Right lobe of liver (tissue), 6 donors: ENCODE measurements at regions not wholly inside any gene's neighbourhood (a gene's known extent, or its start where the extent isn't known, plus 50 kb on each side); places are given as distances from the start of the nearest gene placed in this dataset.

Experiments
- ATAC-seq, 4 donors: fragments of 200-7000 bp; cut with Tn5 transposase; one replicate each; pipeline ENCODE4 v1.9.1; 2020; ENCODE audit warnings: mild to moderate bottlenecking in 4 of 4, moderate library complexity in 4 of 4
- DNase-seq, 3 donors: peaks; one replicate each; pipeline ENCODE4 v3.0.0-alpha.2; 2020
- H3K27ac ChIP-seq, 3 donors: fragments of 200-600 bp; one replicate each; pipeline ENCODE4 v1.8.0; 2022
- H3K27me3 ChIP-seq, 2 donors: fragments of 200-600 bp; one replicate each; pipeline ENCODE4 v1.8.0; 2022
- H3K36me3 ChIP-seq, 4 donors: fragments of 200-600 bp; sonication (generic) in 1 of 4; one replicate each; pipeline versions ENCODE4 v1.5.1 to v1.8.0; 2017 to 2022; ENCODE audit warnings: control low read depth in 1 of 4
- H3K4me1 ChIP-seq, 4 donors: fragments of 200-600 bp; sonication (generic) in 1 of 4; one replicate each; pipeline versions ENCODE4 v1.5.1 to v1.8.0; 2017 to 2022; ENCODE audit warnings: control low read depth in 1 of 4
- H3K4me3 ChIP-seq, 3 donors: fragments of 200-600 bp; one replicate each; pipeline ENCODE4 v1.8.0; 2022
- H3K9me3 ChIP-seq, 4 donors: fragments of 200-600 bp; sonication (generic) in 1 of 4; one replicate each; pipeline versions ENCODE4 v1.5.1 to v1.8.0; 2017 to 2022; ENCODE audit warnings: control low read depth in 1 of 4
- CTCF ChIP-seq, 4 donors: fragments of 200-600 bp in 3 of 4; fragments of 450-650 bp in 1 of 4; IDR thresholded peaks; one replicate each; pipeline versions ENCODE4 v1.5.1 to v1.8.0; 2016 to 2022; ENCODE audit warnings: antibody characterized with exemption in 4 of 4, mild to moderate bottlenecking in 2 of 4
- POLR2A ChIP-seq: fragments of 450-650 bp; IDR thresholded peaks from one replicate; pipeline ENCODE4 v1.6.1; 2017; ENCODE audit warnings: antibody characterized with exemption, mild to moderate bottlenecking
- WGBS: methylation state at CpG from one replicate; pipeline ENCODE4 v1.1.6; 2018; ENCODE audit warnings: low coverage, low lambda C conversion rate; ENCODE audit not compliant: insufficient coverage; ENCODE audit errors: missing lambda C conversion rate; 5-methylcytosine and 5-hydroxymethylcytosine counted together
- intact Hi-C, 2 donors: fragments of 100-400 bp; cut with DNase I; formaldehyde crosslinking; loops; one replicate each; pipeline versions ENCODE4 v1.11.2 to v1.14.1; 2022
- donor health status: DM: no; HTN: yes; CAD: no.
- donor health status: DM: no; HTN: no; CAD: no.
- donor health status: DM: no; HTN: no; CAD: no.
- donor health status: DM: no; HTN: yes; CAD: no.
- donor health status: DM: no; HTN: yes; CAD: no.

DNA sequence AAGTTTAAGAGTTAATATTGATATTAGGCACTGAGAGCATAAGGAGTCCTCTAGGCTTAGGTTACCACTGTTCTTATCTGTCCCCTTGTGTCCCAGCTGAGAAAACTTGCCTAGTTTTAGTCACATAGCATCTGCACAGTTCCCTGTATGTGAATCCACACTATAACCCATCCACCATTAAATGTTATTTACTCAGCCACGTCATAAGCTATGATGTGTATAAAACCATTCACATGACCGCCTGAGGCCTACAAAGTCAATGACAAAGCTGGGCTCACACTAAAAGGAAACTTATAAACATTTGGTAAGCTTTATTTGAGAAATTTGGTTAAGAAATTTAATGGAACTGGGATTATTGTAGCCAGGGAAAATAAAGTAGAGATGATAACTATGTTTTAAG is 59.2 kb upstream of the TFAP2D start:
- TF ChIP-seq CTCF (IDR thresholded peaks at IDR 0.05) (no peak), POLR2A (no peak)
- Histone ChIP-seq H3K36me3 (no peaks in the 10 kb centered on the region), H3K4me1 (no peaks in the 10 kb centered on the region), H3K9me3 (peaks cover 0 to 5% (median 0%) of the 10 kb centered on the region in 4 donors), H3K27ac (no peak overlapping the region), H3K4me3 (no peak overlapping the region), H3K27me3 (no peaks in the 10 kb centered on the region)
- ATAC-seq = no peak
- 52% methylated on average over 2 of the region's 2 CpGs for WGBS
- intact Hi-C loops = no loop called here
- DNase-seq = no peak

DNA sequence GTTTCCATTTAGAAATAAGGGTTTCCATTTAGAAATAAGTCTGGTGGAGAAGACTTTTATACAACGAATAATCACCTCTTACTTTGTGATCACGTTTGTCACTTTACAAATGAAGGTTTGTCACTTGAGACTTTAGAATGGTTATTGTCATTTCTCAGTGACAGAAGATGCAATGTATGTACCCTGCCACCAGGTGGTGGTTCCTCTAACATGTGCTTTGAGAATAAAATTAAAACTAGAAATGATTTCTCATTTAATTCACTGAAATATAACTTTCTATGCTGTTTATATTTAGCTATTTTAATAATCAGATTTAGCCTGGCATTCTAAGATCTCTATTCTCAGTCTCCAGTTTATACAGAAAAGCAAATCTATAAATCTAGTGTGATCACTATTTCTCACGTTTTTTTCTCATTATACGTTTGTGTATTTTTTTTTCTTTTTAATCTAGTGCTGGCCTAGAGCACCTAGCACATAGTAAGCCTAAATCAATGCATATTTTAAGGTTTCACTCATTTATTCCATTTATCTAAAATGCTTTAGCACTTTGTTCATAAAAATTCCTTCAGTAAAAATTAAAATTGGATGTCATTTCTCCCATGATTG is 57.4 kb upstream of the TFAP2D start:
- Histone ChIP-seq H3K27me3 (no peaks in the 10 kb centered on the region), H3K36me3 (no peaks in the 10 kb centered on the region), H3K9me3 (no peaks in the 10 kb centered on the region), H3K27ac (no peak overlapping the region), H3K4me3 (no peak overlapping the region), H3K4me1 (no peaks in the 10 kb centered on the region)
- intact Hi-C loops = no loop called here
- DNase-seq (no peak), ATAC-seq (peak; percentile 45 to 65 (median 56))
- WGBS = 17% methylated on average over 4 of the region's 4 CpGs
- TF ChIP-seq CTCF (IDR thresholded peaks at IDR 0.05) (peak; percentile 41 to 66 (median 60)), POLR2A (no peak)

DNA sequence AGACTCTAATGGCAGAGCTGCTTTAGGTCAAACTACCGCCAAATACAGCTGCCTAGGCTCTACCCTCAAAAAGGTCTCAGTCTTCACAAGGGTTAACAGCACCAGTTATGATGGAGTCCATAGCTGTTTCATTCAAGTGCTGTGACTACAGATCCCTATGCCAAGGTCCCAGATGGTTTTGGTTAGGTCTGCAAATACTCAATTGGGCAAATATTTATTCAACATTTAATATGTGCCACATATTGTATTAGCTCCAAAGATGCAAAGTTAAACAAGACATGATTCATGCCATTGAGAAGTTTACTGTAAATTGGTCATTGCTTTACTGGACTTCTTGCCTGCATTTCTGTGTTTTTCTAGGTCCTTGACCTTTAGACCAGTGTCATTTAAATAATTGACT is 55.8 kb upstream of the TFAP2D start:
- Histone ChIP-seq H3K4me1 (no peaks in the 10 kb centered on the region), H3K36me3 (no peaks in the 10 kb centered on the region), H3K9me3 (no peaks in the 10 kb centered on the region), H3K27me3 (no peaks in the 10 kb centered on the region), H3K27ac (no peak overlapping the region), H3K4me3 (no peak overlapping the region)
- intact Hi-C loops = no loop called here
- TF ChIP-seq POLR2A (no peak), CTCF (IDR thresholded peaks at IDR 0.05) (no peak)
- 57% methylated on average over 1 of the region's 1 CpG for WGBS
- ATAC-seq = peak in 1 of 4 donors; percentile 72
- DNase-seq = no peak

- WGBS = 45% methylated on average over 2 of the region's 2 CpGs
- H3K4me1 ChIP-seq = no peaks in the 10 kb centered on the region
- H3K9me3 ChIP-seq = no peaks in the 10 kb centered on the region
- H3K27me3 ChIP-seq = no peaks in the 10 kb centered on the region
- no peak overlapping the region for H3K4me3 ChIP-seq
- TF ChIP-seq CTCF (IDR thresholded peaks at IDR 0.05) (no peak), POLR2A (no peak)
- ATAC-seq (no peak), DNase-seq (no peak)
- intact Hi-C loops = no loop called here
- no peaks in the 10 kb centered on the region for H3K36me3 ChIP-seq
- no peak overlapping the region for H3K27ac ChIP-seq
Measured at GRCh38 chr6:50658561-50658960, 54.8 kb upstream of the TFAP2D start.

- Histone ChIP-seq H3K27me3 (no peaks in the 10 kb centered on the region), H3K4me1 (no peaks in the 10 kb centered on the region), H3K4me3 (no peak overlapping the region), H3K27ac (no peak overlapping the region), H3K36me3 (no peaks in the 10 kb centered on the region), H3K9me3 (no peaks in the 10 kb centered on the region)
- peak in 1 of 4 donors; percentile 52 for ATAC-seq
- no peak for DNase-seq
- TF ChIP-seq CTCF (IDR thresholded peaks at IDR 0.05) (no peak), POLR2A (no peak)
- intact Hi-C loops = no loop called here
- 27% methylated on average over 1 of the region's 1 CpG for whole genome bisulfite sequencing
Measured at GRCh38 chr6:50661636-50662035, 51.7 kb upstream of the TFAP2D start.
